Superior temporal gyrus (tissue), 1 donor: ENCODE measurements at regions not wholly inside any gene's neighbourhood (a gene's known extent, or its start where the extent isn't known, plus 50 kb on each side); places are given as distances from the start of the nearest gene placed in this dataset.

Source experiments
- DNase-seq: peaks from one replicate; pipeline ENCODE4 v3.0.0-alpha.2; 2016; ENCODE audit errors: extremely low spot score

GRCh38 chr2:123916051-123916450 is 109.0 kb upstream of the CNTNAP5 start:
- DNase-seq = no peak

DNA sequence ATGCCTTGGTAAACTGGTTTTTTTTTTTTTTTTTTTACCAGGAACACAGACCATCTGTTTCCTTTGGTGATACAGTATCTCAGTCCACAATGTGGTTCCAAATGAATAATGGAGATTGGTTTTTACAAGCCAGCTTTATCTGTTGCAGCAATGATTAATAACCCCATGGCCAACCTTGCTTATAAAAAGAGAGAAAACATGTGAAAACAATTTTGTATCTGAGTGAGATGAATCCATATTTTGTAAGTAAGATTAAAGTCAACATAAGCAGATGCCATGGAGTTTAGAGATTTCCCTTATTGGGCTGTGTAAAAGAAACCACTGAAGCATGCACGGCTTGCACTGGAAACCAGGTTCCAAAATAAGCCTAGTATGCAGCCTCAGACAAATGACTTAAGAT is 108.6 kb upstream of the CNTNAP5 start:
- no peak for DNase-seq

DNA sequence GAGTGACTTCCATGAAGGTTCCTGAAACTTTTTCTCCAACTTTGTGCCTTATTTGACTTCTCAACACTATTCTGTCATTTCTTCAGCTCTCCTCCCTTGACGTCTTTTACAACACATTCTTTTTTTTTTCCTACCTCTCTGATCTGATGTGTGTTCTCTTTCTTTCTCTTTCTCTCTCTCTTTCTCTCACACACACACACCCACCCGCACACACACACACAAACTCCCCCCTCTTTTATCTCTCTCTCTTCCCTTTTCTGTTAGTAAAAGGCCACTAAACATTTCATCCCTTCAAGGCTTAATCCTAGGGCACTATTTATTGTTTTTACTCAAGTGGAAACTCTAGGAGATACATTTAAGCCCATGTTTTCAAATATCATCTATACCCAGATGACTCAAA is 107.8 kb upstream of the CNTNAP5 start:
- no peak for DNase-seq

GRCh38 chr2:123928358-123928757 is 96.7 kb upstream of the CNTNAP5 start:
- no peak for DNase-seq

GRCh38 chr2:123935405-123935804 is 89.7 kb upstream of the CNTNAP5 start:
- DNase-seq = no peak

GRCh38 chr2:123953846-123954245 is 71.2 kb upstream of the CNTNAP5 start:
- peak; percentile 24 for DNase-seq

- DNase-seq = no peak
Measured at GRCh38 chr2:123958011-123958410, 67.1 kb upstream of the CNTNAP5 start.

GRCh38 chr2:123961576-123961975 is 63.5 kb upstream of the CNTNAP5 start:
- DNase-seq = no peak

- DNase-seq = no peak
Measured at GRCh38 chr2:123971564-123972318, 53.3 kb upstream of the CNTNAP5 start.
